ENCODE measurements at regions not wholly inside any gene's neighbourhood (a gene's known extent, or its start where the extent isn't known, plus 50 kb on each side); places are given as distances from the start of the nearest gene placed in this dataset.

GRCh38 chr2:147558620-147559019 is 286.2 kb upstream of the ACVR2A start:
- no peak for DNase-seq (ENCODE audit: low spot score)

DNA sequence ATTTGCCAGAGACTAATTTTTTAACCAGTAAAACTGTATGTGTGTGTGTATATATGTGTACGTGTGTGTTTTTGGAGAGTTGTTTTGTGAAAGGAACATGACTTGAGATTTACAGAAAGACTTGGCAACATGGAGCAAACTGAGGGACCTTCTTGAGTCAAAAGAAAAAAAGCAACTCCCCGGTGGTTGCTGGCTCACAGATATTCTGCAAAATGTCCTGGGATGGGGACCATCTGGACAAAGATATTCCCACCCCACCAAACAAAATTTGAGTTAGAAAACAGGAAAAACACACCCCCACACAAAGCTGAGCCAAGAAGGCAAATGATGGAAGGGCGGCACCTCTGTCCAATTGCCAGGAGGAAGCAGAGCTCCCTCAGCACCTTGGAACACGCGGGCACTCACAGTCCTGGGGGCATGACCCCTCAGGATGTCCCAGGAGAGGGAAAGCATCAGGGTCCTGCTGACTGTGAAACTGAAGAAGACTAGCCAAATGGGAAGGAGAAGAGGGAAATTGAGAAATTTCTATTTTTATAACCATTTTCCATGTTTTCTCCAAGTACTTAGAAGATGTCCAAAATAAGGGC is 290.2 kb upstream of the ACVR2A start:
- no peak for DNase-seq (ENCODE audit: low spot score)

DNA sequence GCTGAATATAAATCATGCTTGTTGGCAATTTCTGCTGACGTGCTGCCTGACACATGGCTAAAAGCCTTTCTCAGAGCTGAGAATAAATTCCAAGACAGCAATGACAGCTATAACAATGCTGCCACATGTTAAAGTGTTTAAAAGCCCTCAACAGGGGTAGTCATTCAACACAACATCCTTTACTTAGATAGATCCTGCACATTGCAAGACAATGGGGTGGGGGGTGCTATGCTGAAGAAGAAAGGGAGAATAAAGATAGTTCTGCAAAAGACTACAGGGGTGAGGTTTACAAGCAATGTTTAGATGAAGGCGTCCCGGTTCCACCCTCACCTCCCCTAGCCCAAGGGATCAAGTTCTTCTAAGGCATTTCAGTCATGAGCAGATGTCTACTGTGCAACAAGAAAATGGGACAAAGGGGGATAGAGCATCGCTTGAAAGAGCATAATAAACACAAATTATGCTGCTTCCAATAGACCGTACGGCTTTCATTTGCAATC is 291.0 kb upstream of the ACVR2A start:
- DNase-seq (ENCODE audit: low spot score): no peak

GRCh38 chr2:147550995-147551731 is 293.7 kb upstream of the ACVR2A start:
- DNase-seq (ENCODE audit: low spot score): no peak

DNA sequence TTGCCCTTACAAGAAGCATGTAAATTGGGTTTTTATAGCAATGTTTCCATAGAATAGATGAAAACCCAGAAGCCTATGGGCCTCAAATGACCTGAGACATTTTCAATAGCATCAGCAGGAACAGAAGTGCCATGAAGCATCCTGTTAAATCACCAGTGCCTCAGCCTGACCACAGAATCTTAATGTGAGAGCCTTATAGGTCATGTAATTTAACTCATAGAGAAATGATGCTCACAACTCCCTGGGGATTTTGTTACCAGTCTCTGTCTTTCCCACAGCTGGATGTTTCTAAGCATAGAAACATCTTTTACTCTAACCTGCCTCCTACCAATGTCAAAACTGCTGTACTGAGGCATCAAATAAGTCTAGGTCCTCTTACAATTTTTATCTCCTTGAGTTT is 295.8 kb upstream of the ACVR2A start:
- no peak for DNase-seq (ENCODE audit: low spot score)

DNA sequence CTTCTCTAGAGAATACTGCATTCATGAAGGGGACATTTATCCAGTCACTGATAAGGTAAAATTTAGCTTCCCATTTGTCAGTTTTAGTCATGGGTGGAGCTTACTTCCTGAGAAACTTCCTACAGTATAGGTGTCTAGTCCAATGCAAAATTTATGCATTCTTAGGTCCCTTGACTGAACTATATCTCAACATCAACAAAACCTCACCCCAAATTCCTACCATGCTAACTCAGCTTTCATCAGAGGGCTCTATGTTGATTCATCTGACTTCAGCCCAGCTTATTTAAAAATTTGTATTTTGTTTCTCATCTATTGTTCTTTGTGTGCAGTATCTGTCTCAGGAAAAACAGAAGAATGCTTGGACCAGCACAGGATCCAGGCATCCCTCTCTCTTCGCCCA is 296.4 kb upstream of the ACVR2A start:
- DNase-seq (ENCODE audit: low spot score): no peak

DNA sequence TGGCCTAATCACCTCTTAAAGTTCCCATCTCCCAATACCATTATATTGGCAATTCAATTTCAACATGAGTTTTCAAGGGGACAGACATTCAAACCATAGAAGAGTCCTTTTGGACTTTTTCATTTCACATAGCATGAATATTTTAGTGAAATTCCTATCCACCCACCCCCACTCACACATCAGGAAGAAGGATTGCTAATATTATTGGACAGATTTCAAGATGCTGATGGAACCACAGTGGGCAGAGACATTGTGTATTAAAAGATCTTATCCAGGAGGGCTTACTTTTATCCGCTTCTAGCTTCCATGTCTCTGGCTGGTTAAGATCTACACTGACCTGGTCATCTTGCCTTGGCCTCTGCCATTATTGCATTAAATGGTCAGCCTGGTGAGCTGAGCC is 297.4 kb upstream of the ACVR2A start:
- no peak for DNase-seq (ENCODE audit: low spot score)

DNA sequence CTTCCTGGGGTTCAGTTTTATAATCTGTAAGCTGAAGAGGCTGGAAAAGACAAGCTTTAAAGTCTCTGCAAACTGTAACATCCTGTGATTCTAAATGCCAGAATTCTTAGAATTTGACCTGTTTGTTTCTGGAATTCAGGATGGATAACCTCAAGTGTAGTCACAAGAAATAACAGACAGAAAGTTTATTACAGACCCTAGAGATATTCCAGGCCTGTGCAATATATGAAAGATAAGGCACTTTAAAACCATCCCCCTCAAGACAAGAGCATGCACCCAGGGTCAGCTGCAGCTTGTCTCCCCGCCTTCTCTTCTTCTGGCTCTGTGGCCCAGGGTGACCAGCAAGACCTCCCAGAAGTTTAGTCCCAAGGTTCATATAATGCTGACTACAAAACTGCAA is 298.7 kb upstream of the ACVR2A start:
- DNase-seq (ENCODE audit: low spot score): no peak

DNA sequence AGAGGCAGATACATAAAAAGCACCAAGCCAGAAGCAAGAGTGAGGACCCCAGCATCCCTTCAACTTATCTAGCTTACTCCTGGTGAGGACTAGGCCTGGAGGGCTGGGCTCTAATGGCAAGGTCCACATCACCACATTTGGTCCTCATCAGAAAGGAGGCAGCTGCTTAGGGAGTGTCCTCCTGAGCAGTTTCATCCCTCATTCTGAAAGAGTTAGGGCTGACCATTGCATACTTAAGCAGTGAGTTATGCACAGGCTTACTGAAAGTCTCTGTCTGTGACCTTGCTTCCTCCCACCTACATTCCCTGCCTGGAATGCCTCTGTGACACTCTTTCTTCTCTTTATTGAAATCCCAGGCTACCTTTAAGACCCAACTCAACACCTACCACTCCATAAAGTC is 301.8 kb upstream of the ACVR2A start:
- DNase-seq (ENCODE audit: low spot score): no peak

- DNase-seq (ENCODE audit: low spot score): no peak
These were observed 302.5 kb upstream of the ACVR2A start for GRCh38 chr2:147542351-147542750.

DNA sequence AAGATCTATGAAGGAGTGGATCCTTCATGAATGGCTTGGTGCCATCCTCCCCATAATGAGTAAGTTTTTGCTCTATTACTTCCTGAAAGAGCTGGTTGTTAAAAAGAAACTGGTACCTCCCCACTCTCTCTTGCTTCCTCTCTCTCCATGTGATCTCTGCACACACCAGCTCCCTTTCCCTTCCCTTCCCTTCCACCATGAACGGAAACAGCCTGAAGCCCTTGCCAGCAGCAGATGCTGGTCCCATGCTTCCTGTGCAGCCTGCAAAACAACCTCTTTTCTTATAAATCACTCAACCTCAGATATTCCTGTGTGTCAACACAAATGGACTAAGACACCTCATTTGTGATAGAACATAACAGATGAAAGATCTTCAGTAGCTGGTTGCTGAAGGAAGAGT is 303.5 kb upstream of the ACVR2A start:
- no peak for DNase-seq (ENCODE audit: low spot score)

DNA sequence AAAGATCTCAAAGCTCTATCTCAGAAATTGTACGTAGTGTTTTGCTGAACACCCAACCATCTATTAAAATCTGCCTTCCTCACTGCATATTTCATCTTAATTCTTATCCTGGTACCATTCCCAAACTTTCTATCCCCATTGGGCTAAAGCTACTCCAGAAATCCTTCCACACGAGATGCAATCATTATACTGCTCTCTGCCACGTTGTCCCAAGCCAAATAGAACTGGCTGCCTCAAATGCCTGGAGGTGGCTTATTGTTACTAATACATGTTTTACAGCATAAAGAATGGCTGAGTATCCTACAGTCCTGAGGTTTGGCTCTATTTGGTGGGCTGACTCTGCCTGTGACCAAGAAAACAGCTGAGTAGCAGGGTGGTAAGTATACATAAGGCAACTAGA is 306.0 kb upstream of the ACVR2A start:
- DNase-seq (ENCODE audit: low spot score): no peak

DNA sequence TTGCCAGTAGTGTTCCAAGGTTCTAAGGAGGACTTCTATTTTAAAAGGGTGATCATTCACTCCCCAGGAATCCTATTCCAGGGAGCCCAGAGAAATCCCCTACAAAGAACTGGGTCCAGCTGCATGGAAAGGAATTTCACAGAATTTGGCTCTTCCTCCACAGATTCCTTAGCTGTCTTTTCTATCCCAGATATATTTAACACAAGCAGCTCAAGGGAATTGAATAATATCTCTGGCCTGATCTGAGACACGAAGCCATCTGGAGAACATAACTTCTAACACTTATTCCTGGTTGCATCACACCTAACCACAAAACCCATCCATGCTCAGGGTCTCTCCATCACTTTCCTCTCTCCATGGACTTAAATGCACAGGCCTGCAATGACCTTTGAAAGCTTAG is 306.7 kb upstream of the ACVR2A start:
- no peak for DNase-seq (ENCODE audit: low spot score)

- DNase-seq (ENCODE audit: low spot score): no peak
These were observed 313.6 kb upstream of the ACVR2A start for GRCh38 chr2:147531269-147531668.

GRCh38 chr2:147530033-147530432 is 314.8 kb upstream of the ACVR2A start:
- DNase-seq (ENCODE audit: low spot score): no peak

DNA sequence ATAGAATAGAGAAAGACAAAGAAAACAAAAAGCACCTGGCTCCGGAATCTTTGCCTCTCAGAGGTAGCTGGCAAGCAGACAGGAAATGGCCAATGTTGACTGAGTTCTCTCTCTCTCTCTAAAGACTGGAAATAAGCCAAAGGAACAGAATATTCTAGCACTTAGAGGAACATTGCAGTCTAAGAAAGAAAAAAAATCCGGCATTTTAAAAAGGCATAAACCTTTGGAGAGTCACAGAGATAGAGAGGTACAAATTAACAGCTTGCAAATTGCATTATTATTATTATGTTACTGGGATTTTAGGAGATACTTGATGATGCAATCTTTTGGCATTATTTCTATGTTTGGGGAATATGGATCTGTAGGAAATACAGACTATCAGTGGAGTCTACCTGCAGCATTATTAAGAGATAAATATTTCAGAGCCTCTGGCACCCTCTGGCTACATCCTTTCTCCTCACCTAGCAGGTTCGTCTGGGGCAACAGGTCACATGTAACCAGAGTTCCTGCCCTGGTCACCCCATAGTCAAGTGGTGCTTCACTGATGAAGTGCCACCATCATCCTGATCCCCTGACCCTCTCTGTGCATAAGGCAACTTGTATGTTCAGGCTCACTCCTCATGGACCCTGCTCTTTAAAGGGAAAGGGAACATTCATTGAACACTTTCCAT is 318.9 kb upstream of the ACVR2A start:
- DNase-seq (ENCODE audit: low spot score): no peak

GRCh38 chr2:147524912-147525311 is 319.9 kb upstream of the ACVR2A start:
- no peak for DNase-seq (ENCODE audit: low spot score)

GRCh38 chr2:147523415-147523814 is 321.4 kb upstream of the ACVR2A start:
- no peak for DNase-seq (ENCODE audit: low spot score)

GRCh38 chr2:147521936-147522335 is 322.9 kb upstream of the ACVR2A start:
- DNase-seq (ENCODE audit: low spot score): no peak

- DNase-seq (ENCODE audit: low spot score): no peak
These were observed 324.0 kb upstream of the ACVR2A start for GRCh38 chr2:147520817-147521216.

DNA sequence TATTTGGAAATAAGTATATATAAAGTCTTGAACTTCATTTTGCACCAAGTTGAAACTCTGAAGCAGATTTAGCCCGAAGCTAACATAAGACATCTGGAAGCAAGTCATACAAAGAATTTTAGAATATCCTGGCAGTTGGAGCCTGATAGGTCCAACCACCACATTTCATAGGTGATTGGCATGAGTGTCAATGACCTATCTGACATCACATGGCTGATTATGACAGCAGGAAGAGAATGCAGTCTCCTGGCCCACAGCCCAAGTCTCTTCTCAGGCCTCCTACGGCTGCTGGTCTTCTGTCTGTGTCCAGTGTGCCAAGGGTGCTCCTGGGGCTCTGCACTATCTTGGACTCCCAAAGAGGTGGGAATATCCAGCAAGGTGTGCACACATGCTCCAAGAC is 325.7 kb upstream of the ACVR2A start:
- no peak for DNase-seq (ENCODE audit: low spot score)

GRCh38 chr2:147515213-147515612 is 329.6 kb upstream of the ACVR2A start:
- no peak for DNase-seq (ENCODE audit: low spot score)

DNA sequence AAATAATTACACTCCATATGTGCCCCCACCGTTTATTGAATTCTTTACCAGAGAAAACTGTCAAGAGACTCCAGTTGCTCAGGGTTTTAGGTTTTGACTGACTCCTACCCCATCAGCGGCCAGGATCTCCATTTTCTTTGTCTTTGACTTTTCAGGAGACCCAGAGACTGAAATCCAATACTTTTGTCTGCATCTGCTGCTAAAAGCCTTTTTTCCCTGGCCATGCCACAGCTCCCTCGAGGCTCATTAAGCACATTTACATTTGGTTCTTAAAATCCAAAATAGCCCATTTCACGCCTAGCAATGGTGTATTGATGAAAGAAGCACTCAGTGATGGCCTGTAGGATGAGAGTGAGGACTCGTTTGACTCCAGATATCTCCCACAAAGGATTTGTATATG is 332.6 kb upstream of the ACVR2A start:
- no peak for DNase-seq (ENCODE audit: low spot score)

All from mesenteric fat pad (tissue), 1 donor.